HG03097 (cell line): ENCODE measurements at regions not wholly inside any gene's neighbourhood (a gene's known extent, or its start where the extent isn't known, plus 50 kb on each side); places are given as distances from the start of the nearest gene placed in this dataset.

Experiments used
- ATAC-seq: cut with Tn5 transposase; IDR thresholded peaks from one replicate; pipeline ENCODE4 v1.9.1; 2021; ENCODE audit not compliant: unreplicated experiment, low FRiP score

GRCh38 chr6:170023620-170024521 is 267.0 kb downstream of the DLL1 start:
- ATAC-seq = no peak

GRCh38 chr6:170022827-170023619 is 267.9 kb downstream of the DLL1 start:
- ATAC-seq = no peak

GRCh38 chr6:170022291-170022722 is 268.6 kb downstream of the DLL1 start:
- no peak for ATAC-seq

- no peak for ATAC-seq
Measured at GRCh38 chr6:170021579-170021978, 269.3 kb downstream of the DLL1 start.

GRCh38 chr6:170019818-170020583 is 268.6 kb downstream of the ERMARD start:
- no peak for ATAC-seq

GRCh38 chr6:170018936-170019817 is 267.8 kb downstream of the ERMARD start:
- no peak for ATAC-seq

- ATAC-seq = no peak
Measured at GRCh38 chr6:170018422-170018935, 267.1 kb downstream of the ERMARD start.

GRCh38 chr6:170017603-170018320 is 266.3 kb downstream of the ERMARD start:
- no peak for ATAC-seq

- ATAC-seq = no peak
Measured at GRCh38 chr6:170013815-170014214, 262.4 kb downstream of the ERMARD start.

- ATAC-seq = no peak
Measured at GRCh38 chr6:170012037-170012330, 260.6 kb downstream of the ERMARD start.

- no peak for ATAC-seq
Measured at GRCh38 chr6:170011204-170012036, 260.0 kb downstream of the ERMARD start.

- no peak for ATAC-seq
Measured at GRCh38 chr6:170010665-170011203, 259.3 kb downstream of the ERMARD start.

GRCh38 chr6:170008294-170008785 is 256.9 kb downstream of the ERMARD start:
- no peak for ATAC-seq

- no peak for ATAC-seq
Measured at GRCh38 chr6:170007468-170008293, 256.3 kb downstream of the ERMARD start.

GRCh38 chr6:170006900-170007467 is 255.6 kb downstream of the ERMARD start:
- ATAC-seq = no peak

- ATAC-seq = no peak
Measured at GRCh38 chr6:170006071-170006899, 254.9 kb downstream of the ERMARD start.
